HG02588 (cell line): ENCODE measurements at regions not wholly inside any gene's neighbourhood (a gene's known extent, or its start where the extent isn't known, plus 50 kb on each side); places are given as distances from the start of the nearest gene placed in this dataset.

ENCODE experiments used
- ATAC-seq: cut with Tn5 transposase; IDR thresholded peaks from one replicate; pipeline ENCODE4 v1.9.1; 2021; ENCODE audit warnings: mild to moderate bottlenecking, moderate library complexity; ENCODE audit not compliant: unreplicated experiment

DNA sequence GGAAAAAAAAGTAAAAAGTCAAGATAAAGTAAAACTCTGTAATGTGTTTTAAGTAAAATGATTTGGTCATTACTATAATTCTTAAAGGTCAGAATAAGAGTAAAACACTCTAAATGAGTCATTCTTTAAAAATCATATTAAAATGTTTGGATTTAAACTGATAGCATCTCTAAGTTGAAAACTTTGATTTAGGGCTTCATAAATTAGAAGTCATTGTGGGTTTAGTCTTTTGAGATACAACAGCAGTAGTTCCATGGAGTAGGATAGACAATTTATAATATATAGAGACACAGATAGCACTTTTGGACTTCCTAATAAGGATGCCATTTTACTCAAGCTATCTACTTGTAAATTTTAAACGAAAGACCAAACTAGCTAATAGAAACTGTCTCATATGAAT, 77.1 kb upstream of the PABPC4L start:
- no peak for ATAC-seq

DNA sequence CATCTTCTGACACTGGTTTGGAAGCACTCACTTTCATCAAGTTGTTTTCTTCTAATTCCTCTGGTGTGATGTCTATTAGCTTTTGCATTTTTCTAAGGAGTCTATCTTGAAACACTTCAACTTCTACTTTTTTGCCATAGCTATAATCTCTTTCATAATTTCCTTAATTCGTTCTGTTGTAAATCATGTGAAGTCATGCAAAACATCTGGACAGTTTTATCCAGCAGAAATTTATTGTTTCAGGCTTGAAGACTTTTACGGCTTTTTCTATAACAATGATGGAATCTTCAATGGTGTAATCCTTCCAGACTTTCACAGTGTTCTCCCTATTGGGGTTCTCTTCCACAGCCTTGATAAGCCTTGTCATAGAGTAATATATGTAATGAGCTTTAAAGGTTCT, 74.9 kb upstream of the PABPC4L start:
- ATAC-seq, result no peak

DNA sequence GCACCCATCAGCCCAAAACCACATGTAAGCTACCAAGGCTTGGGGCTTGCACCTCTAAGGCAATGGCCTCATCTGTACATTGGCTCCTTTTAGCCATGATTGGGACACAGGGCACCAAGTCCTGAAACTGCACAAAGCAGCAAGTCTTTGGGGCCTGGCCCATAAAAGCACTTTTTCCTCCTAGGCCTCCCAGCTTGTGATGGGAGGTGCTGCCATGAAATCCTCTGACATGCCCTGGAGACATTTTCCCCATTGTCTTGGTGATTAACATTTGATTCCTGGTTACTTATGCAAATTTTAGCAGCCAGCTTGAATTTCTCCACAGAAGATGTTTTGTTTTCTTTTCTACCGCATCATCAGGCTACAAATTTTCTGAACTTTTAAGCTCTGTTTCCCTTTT, 58.5 kb upstream of the PABPC4L start:
- ATAC-seq, result no peak
